Colonic mucosa (tissue), 4 donors: ENCODE measurements at regions not wholly inside any gene's neighbourhood (a gene's known extent, or its start where the extent isn't known, plus 50 kb on each side); places are given as distances from the start of the nearest gene placed in this dataset.

Source experiments
- DNase-seq: peaks from one replicate; pipeline ENCODE4 v3.0.0-alpha.2; 2020
- H3K27ac ChIP-seq: fragments of 200-600 bp; one replicate; pipeline ENCODE4 v1.8.0; 2021
- H3K27me3 ChIP-seq: fragments of 200-600 bp; one replicate; pipeline ENCODE4 v1.8.0; 2021
- H3K36me3 ChIP-seq: fragments of 200-600 bp; one replicate; pipeline ENCODE4 v1.8.0; 2021
- H3K4me1 ChIP-seq: fragments of 200-600 bp; one replicate; pipeline ENCODE4 v1.8.0; 2021; ENCODE audit warnings: mild to moderate bottlenecking
- H3K4me3 ChIP-seq: fragments of 200-600 bp; one replicate; pipeline ENCODE4 v1.8.0; 2021
- H3K9ac ChIP-seq, 2 donors: one replicate each; pipeline ENCODE4 v1.7.0; 2013; ENCODE audit warnings: control low read depth in 2 of 2, low read depth in 2 of 2, low read length in 2 of 2
- H3K9me3 ChIP-seq: fragments of 200-600 bp; one replicate; pipeline ENCODE4 v1.8.0; 2021
- CTCF ChIP-seq: fragments of 200-600 bp; IDR thresholded peaks from one replicate; pipeline ENCODE4 v1.8.0; 2022; ENCODE audit warnings: antibody characterized with exemption, mild to moderate bottlenecking
- intact Hi-C: fragments of 100-400 bp; cut with DNase I; formaldehyde crosslinking; loops from one replicate; pipeline ENCODE4 v1.14.1; 2022
- donor health status: healthy.
- donor health status: DM: no; HTN: no; CAD: no.
- donor health status: DM: no; HTN: no; CAD: no.

- intact Hi-C loops: no loop called here
- no peaks in the 10 kb centered on the region for H3K4me1 ChIP-seq
- no peak overlapping the region for H3K4me3 ChIP-seq
Measured at GRCh38 chr3:87564438-87564837, 288.1 kb upstream of the POU1F1 start.

GRCh38 chr3:87563712-87564111 is 287.3 kb upstream of the POU1F1 start:
- DNase-seq: no peak
- Histone ChIP-seq H3K9me3 (no peaks in the 10 kb centered on the region), H3K9ac (no peak overlapping the region), H3K27ac (no peak overlapping the region), H3K27me3 (no peaks in the 10 kb centered on the region), H3K4me3 (no peak overlapping the region), H3K36me3 (no peaks in the 10 kb centered on the region), H3K4me1 (no peaks in the 10 kb centered on the region)
- intact Hi-C loops: no loop called here
- no peak for TF ChIP-seq CTCF

More at GRCh38 chr3:87564438-87564837, 288.1 kb upstream of the POU1F1 start:
- no peaks in the 10 kb centered on the region for H3K9me3 ChIP-seq
- H3K27me3 ChIP-seq: no peaks in the 10 kb centered on the region
- no peaks in the 10 kb centered on the region for H3K36me3 ChIP-seq
- no peak overlapping the region for H3K9ac ChIP-seq
- no peak for DNase-seq
- H3K27ac ChIP-seq: no peak overlapping the region
- TF ChIP-seq CTCF: no peak

GRCh38 chr3:87558492-87558891 is 282.1 kb upstream of the POU1F1 start:
- intact Hi-C loops: no loop called here
- no peaks in the 10 kb centered on the region for H3K4me1 ChIP-seq
- no peak overlapping the region for H3K4me3 ChIP-seq
- no peak for DNase-seq
- H3K27me3 ChIP-seq: no peaks in the 10 kb centered on the region
- TF ChIP-seq CTCF: no peak
- H3K9ac ChIP-seq: no peak overlapping the region
- no peaks in the 10 kb centered on the region for H3K36me3 ChIP-seq
- no peaks in the 10 kb centered on the region for H3K9me3 ChIP-seq
- no peak overlapping the region for H3K27ac ChIP-seq

- no peak for TF ChIP-seq CTCF
- no peak overlapping the region for H3K4me3 ChIP-seq
- H3K36me3 ChIP-seq: no peaks in the 10 kb centered on the region
- H3K4me1 ChIP-seq: no peaks in the 10 kb centered on the region
- no peaks in the 10 kb centered on the region for H3K9me3 ChIP-seq
- DNase-seq: no peak
- no peak overlapping the region for H3K27ac ChIP-seq
- no peak overlapping the region for H3K9ac ChIP-seq
- H3K27me3 ChIP-seq: no peaks in the 10 kb centered on the region
- intact Hi-C loops: no loop called here
Measured at GRCh38 chr3:87555290-87555689, 278.9 kb upstream of the POU1F1 start.

- no peaks in the 10 kb centered on the region for H3K9me3 ChIP-seq
- no peak for DNase-seq
- H3K4me1 ChIP-seq: no peaks in the 10 kb centered on the region
- H3K36me3 ChIP-seq: no peaks in the 10 kb centered on the region
- H3K27ac ChIP-seq: no peak overlapping the region
- H3K9ac ChIP-seq: no peak overlapping the region
- no peaks in the 10 kb centered on the region for H3K27me3 ChIP-seq
- intact Hi-C loops: no loop called here
- H3K4me3 ChIP-seq: no peak overlapping the region
- TF ChIP-seq CTCF: no peak
Measured at GRCh38 chr3:87553058-87553457, 276.7 kb upstream of the POU1F1 start.

- no peak overlapping the region for H3K27ac ChIP-seq
- H3K9me3 ChIP-seq: no peaks in the 10 kb centered on the region
- H3K27me3 ChIP-seq: no peaks in the 10 kb centered on the region
- H3K4me3 ChIP-seq: no peak overlapping the region
- no peaks in the 10 kb centered on the region for H3K36me3 ChIP-seq
- H3K4me1 ChIP-seq: no peaks in the 10 kb centered on the region
- no peak for DNase-seq
- no peak overlapping the region for H3K9ac ChIP-seq
- no peak for TF ChIP-seq CTCF
- intact Hi-C loops: no loop called here
Measured at GRCh38 chr3:87550892-87551291, 274.5 kb upstream of the POU1F1 start.
